ENCODE measurements at regions not wholly inside any gene's neighbourhood (a gene's known extent, or its start where the extent isn't known, plus 50 kb on each side); places are given as distances from the start of the nearest gene placed in this dataset.

DNA sequence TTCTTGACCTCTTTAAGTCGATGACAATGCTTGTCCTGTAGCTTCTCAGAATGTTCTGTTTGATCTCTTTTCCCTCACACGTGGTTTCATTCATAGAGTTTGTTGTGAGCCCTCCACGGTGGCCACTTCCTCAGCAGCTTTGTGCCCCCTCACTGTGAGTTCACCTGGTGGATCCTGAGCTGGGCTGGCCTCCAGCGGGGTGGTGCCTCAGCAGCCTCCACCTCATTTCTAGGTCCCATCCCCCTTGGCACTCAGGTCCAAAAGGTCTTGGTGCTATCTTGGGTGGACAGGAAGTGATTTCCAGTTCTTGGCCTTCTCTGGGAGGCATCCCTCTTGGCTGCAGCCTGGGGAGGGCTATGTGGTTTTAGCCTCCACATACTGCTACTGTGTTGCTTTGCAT is 203.2 kb upstream of the WSCD1 start:
- TF ChIP-seq, protein P1, sequence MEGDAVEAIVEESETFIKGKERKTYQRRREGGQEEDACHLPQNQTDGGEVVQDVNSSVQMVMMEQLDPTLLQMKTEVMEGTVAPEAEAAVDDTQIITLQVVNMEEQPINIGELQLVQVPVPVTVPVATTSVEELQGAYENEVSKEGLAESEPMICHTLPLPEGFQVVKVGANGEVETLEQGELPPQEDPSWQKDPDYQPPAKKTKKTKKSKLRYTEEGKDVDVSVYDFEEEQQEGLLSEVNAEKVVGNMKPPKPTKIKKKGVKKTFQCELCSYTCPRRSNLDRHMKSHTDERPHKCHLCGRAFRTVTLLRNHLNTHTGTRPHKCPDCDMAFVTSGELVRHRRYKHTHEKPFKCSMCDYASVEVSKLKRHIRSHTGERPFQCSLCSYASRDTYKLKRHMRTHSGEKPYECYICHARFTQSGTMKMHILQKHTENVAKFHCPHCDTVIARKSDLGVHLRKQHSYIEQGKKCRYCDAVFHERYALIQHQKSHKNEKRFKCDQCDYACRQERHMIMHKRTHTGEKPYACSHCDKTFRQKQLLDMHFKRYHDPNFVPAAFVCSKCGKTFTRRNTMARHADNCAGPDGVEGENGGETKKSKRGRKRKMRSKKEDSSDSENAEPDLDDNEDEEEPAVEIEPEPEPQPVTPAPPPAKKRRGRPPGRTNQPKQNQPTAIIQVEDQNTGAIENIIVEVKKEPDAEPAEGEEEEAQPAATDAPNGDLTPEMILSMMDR (conservative IDR thresholded peaks at IDR 0.05 in 1 of 2, IDR thresholded peaks at IDR 0.05 in 1 of 2; ENCODE audit: extremely low read depth in 1 of 2, insufficient read depth in 1 of 2, low read depth in 1 of 2, low read length in 2 of 2), result no peak
- no peak for TF ChIP-seq EZH2 (IDR thresholded peaks at IDR 0.05; ENCODE audit: borderline replicate concordance, low read length)
